IPS DF 6.9 (cell line): ENCODE measurements at regions not wholly inside any gene's neighbourhood (a gene's known extent, or its start where the extent isn't known, plus 50 kb on each side); places are given as distances from the start of the nearest gene placed in this dataset.

Source experiments
- DNase-seq: peaks from one replicate; pipeline ENCODE4 v3.0.0-alpha.2; 2013; ENCODE audit warnings: low read depth, low spot score
- H3K27ac ChIP-seq: one replicate; pipeline ENCODE4 v1.5.1; 2013; ENCODE audit warnings: low read length, control low read depth
- H3K27me3 ChIP-seq: 2 replicates; pipeline ENCODE4 v1.6.1; 2013; ENCODE audit warnings: mild to moderate bottlenecking, low read length; ENCODE audit not compliant: control insufficient read depth, insufficient read depth
- H3K36me3 ChIP-seq: 2 replicates; pipeline ENCODE4 v1.6.1; 2013; ENCODE audit warnings: low read length; ENCODE audit not compliant: control insufficient read depth, insufficient read depth
- H3K4me1 ChIP-seq: 2 replicates; pipeline ENCODE4 v1.6.1; 2013; ENCODE audit warnings: low read length; ENCODE audit not compliant: control insufficient read depth, insufficient read depth
- H3K4me3 ChIP-seq: 2 replicates; pipeline ENCODE4 v1.5.1; 2013; ENCODE audit warnings: mild to moderate bottlenecking, low read length
- H3K9me3 ChIP-seq: 2 replicates; pipeline ENCODE4 v1.6.1; 2013; ENCODE audit warnings: low read length, inconsistent platforms; ENCODE audit not compliant: control insufficient read depth, insufficient read depth
- WGBS: extraction: QIAGEN DNeasy Blood & Tissue Kit; methylation state at CpG from one replicate; pipeline ENCODE4 v1.1.7; 2013; ENCODE audit warnings: mixed read lengths, missing lambda C conversion rate; ENCODE audit not compliant: insufficient read length, insufficient coverage; 5-methylcytosine and 5-hydroxymethylcytosine counted together

DNA sequence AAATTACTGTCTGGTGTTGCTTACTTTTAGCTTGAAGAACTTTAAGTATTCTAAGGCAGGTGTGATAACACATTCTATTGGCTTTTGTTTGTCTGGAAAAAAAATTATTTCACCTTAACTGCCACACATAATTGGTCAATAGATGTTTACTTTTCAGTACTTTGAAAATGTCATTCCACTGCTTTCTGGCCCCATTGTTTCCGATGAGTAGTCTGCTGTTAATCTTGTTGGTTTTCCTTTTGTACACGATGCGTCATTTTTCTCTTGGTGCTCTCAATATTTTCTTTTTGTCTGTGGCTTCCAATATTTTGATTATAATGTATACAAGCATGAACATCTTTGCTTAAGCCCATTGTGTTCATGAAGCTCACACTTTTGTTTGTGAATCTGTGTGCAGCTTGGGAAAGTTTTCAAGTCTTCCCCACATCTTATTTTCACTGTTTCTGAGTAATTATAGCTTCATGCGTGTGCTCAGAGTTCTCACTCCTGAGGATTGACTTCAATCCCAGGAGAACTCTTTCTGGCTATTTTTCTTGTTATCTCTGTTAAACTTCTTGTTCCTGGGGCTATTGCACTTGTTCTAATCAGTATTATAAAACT, 664.7 kb downstream of the IGSF11 start:
- no CpG with 5 or more reads among the region's 4 CpGs for WGBS
- Histone ChIP-seq H3K4me3 (no peak overlapping the region), H3K27ac (no peak overlapping the region), H3K27me3 (no peaks in the 10 kb centered on the region), H3K36me3 (no peaks in the 10 kb centered on the region), H3K4me1 (no peaks in the 10 kb centered on the region), H3K9me3 (no peaks in the 10 kb centered on the region; the same call in 1 of the 2 replicates)
- DNase-seq, result no peak

DNA sequence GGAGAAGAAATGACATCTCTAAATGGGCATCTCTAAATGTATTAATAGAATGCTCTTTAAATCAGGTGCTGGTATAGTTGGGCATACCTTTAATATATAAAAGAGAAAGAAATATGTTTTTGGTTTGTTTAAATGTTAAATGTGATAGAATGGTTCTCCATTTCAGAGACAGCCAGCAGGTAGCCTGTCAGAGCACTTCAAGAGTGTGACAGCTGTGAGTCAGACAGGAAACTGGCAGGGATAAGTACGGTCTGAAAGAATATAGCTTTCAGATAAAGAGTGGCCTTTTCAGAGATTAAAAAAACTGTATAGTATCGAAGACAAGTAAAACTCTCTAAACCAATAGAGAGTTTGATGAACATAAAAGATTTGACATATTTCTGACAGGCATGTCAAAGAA, 654.1 kb downstream of the IGSF11 start:
- Histone ChIP-seq H3K4me3 (no peak overlapping the region), H3K27me3 (no peaks in the 10 kb centered on the region), H3K36me3 (no peaks in the 10 kb centered on the region), H3K4me1 (no peaks in the 10 kb centered on the region), H3K9me3 (no peaks in the 10 kb centered on the region), H3K27ac (no peak overlapping the region)
- no peak for DNase-seq
- WGBS, result no CpG with 5 or more reads among the region's 2 CpGs

GRCh38 chr3:118396491-118396890, 638.2 kb downstream of the IGSF11 start:
- H3K27ac ChIP-seq, result no peak overlapping the region
- no peaks in the 10 kb centered on the region for H3K4me1 ChIP-seq
- no peaks in the 10 kb centered on the region for H3K36me3 ChIP-seq
- H3K4me3 ChIP-seq, result no peak overlapping the region
- WGBS, result no CpG with 5 or more reads among the region's 1 CpG
- H3K9me3 ChIP-seq, result no peaks in the 10 kb centered on the region
- DNase-seq, result no peak
- no peaks in the 10 kb centered on the region for H3K27me3 ChIP-seq

DNA sequence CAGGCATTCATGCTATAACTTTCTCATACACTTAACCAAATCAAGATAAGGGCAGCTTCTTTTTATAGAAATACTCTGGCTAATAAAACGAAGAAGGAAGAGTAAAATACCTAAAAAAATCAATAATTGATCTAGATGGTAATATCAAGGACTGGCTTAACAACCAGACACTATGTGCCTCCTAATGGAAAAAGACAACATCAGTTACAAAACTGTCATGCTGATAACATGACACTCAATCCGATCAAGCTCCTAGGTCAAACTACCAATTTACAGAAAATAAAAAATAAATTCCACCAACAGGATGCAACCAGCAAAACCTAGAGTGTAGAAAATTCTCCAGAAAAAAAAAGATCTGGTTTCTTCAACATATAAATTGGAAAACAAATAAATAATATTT, 634.6 kb downstream of the IGSF11 start:
- DNase-seq, result no peak
- Histone ChIP-seq H3K4me1 (no peaks in the 10 kb centered on the region), H3K36me3 (no peaks in the 10 kb centered on the region), H3K9me3 (no peaks in the 10 kb centered on the region), H3K27me3 (no peaks in the 10 kb centered on the region), H3K4me3 (no peak overlapping the region), H3K27ac (no peak overlapping the region)
- WGBS, result no CpG with 5 or more reads among the region's 2 CpGs

DNA sequence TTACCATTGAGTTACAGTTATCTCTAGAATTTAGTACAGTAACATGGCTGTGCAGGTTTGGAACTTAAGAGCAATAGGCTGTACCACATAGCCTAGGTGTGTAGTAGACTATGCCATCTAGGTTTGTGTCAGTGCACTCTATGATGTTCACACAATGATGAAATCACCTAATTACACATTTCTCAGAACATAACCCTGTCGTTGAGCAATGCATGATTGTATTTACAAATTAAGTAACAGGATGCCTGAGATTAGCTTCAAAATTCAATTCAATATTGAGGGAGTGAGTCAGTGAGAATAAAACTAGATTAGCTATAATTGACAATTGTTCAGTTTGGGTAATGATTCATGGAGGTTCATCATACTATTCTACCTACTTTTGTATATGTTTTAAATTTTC, 633.8 kb downstream of the IGSF11 start:
- H3K27ac ChIP-seq, result no peak overlapping the region
- no peaks in the 10 kb centered on the region for H3K27me3 ChIP-seq
- H3K4me1 ChIP-seq, result no peaks in the 10 kb centered on the region
- no CpG with 5 or more reads among the region's 1 CpG for WGBS
- no peaks in the 10 kb centered on the region for H3K9me3 ChIP-seq
- no peaks in the 10 kb centered on the region for H3K36me3 ChIP-seq
- H3K4me3 ChIP-seq, result no peak overlapping the region
- no peak for DNase-seq

DNA sequence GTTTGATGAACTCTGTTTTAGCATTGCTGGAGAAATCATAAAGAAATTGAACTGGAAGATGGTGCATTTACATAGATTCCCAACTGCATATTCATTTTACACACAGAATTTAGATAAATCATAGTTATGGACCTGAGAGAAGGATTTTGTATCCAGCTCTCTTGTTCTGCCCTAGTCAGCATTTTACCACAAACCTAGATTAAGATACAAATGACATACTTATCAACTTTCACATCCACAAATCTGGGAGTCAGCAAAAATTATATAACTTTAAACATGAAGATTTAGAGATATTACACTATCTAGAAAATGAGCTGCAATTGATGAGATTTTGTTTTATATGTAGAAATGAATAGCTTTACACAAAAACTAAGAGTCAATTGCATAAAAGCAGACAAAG, 632.8 kb downstream of the IGSF11 start:
- Histone ChIP-seq H3K27me3 (no peaks in the 10 kb centered on the region), H3K9me3 (no peaks in the 10 kb centered on the region), H3K36me3 (no peaks in the 10 kb centered on the region), H3K4me1 (no peaks in the 10 kb centered on the region), H3K4me3 (no peak overlapping the region), H3K27ac (no peak overlapping the region)
- DNase-seq, result no peak

DNA sequence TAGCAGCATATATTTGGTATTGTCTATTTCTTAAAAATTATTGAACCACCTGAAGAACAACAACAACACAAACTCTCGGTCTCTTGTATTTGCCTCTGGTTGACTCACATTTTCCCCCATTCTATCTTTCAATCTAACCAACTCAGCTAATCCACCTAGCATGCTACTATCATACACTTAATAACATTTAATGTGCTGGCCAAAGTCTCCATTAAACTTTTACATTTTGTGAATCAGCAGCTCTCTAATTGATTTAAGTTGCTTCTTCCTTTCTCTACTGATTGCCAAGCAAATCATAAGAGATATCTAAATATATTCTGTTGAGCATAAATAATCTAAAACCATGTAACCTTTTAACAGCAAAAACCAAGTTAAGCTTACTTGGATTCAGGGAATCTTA, 631.7 kb downstream of the IGSF11 start:
- H3K27me3 ChIP-seq, result no peaks in the 10 kb centered on the region
- WGBS, result no CpG with 5 or more reads among the region's 1 CpG
- no peak overlapping the region for H3K4me3 ChIP-seq
- H3K9me3 ChIP-seq, result no peaks in the 10 kb centered on the region
- H3K27ac ChIP-seq, result no peak overlapping the region
- no peak for DNase-seq
- no peaks in the 10 kb centered on the region for H3K36me3 ChIP-seq
- no peaks in the 10 kb centered on the region for H3K4me1 ChIP-seq

DNA sequence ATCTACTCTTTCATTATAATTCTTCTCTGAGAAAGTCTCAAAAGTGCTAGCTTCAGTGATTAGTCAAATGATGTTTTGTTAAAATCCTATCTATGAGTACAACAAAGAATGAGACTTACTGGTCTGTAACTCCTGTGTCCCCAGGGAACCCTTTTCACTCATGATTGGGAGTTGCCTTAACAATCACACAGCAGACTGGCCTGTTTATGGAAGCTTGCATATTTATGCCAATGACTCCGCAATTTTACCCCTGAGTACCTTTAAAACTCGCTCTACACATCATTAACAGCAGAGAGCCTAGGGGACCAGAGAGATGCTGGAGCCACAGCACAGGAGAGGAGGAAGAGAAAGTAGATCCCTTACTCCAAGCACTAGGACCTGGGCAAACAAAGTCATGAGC, 628.1 kb downstream of the IGSF11 start:
- no peak overlapping the region for H3K4me3 ChIP-seq
- no peaks in the 10 kb centered on the region for H3K4me1 ChIP-seq
- no CpG with 5 or more reads among the region's 2 CpGs for WGBS
- no peak overlapping the region for H3K27ac ChIP-seq
- H3K27me3 ChIP-seq, result no peaks in the 10 kb centered on the region
- no peaks in the 10 kb centered on the region for H3K9me3 ChIP-seq
- no peaks in the 10 kb centered on the region for H3K36me3 ChIP-seq
- DNase-seq, result no peak

DNA sequence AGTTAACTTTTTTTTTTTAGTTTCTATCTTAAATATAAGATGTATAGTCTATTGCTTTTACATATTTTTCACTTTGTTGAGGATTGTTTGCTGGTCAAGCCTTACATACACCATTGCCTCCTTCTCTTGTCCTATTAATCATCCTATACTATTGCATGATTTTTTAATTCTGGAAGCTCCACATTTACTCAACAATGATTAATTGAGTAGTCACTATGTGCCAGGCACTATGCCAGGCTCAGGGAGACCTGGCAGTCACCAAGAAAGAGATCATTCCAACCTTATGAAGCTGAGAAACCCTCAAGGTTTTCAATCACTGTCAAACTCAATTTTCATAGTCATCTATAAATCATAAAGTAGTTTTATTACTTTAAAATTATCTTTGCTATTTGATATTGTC, 626.2 kb downstream of the IGSF11 start:
- no peaks in the 10 kb centered on the region for H3K27me3 ChIP-seq
- H3K4me3 ChIP-seq, result no peak overlapping the region
- H3K27ac ChIP-seq, result no peak overlapping the region
- no peaks in the 10 kb centered on the region for H3K36me3 ChIP-seq
- no peak for DNase-seq
- no peaks in the 10 kb centered on the region for H3K9me3 ChIP-seq
- no peaks in the 10 kb centered on the region for H3K4me1 ChIP-seq

DNA sequence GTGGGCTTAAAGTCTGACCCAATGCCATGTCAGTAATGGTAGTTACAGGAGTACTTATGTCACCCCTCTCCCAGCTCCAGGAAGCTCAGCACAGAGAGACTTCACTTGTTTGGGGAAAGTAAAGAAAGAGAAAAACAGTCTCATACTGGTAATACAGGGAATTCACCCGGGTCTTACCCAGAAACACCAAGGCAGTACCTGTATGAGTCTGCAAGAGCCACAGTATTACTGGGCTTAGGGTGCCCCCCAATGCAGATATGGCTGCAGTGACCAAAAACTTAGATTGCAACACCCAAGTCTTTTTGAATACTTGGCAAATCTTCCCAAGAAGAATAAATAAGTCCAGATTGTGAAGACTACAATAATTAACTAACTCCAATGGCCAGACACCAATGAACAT, 622.1 kb downstream of the IGSF11 start:
- H3K36me3 ChIP-seq, result no peaks in the 10 kb centered on the region
- no CpG with 5 or more reads among the region's 1 CpG for WGBS
- no peaks in the 10 kb centered on the region for H3K27me3 ChIP-seq
- H3K27ac ChIP-seq, result no peak overlapping the region
- H3K9me3 ChIP-seq, result no peaks in the 10 kb centered on the region
- no peak overlapping the region for H3K4me3 ChIP-seq
- no peaks in the 10 kb centered on the region for H3K4me1 ChIP-seq
- no peak for DNase-seq

DNA sequence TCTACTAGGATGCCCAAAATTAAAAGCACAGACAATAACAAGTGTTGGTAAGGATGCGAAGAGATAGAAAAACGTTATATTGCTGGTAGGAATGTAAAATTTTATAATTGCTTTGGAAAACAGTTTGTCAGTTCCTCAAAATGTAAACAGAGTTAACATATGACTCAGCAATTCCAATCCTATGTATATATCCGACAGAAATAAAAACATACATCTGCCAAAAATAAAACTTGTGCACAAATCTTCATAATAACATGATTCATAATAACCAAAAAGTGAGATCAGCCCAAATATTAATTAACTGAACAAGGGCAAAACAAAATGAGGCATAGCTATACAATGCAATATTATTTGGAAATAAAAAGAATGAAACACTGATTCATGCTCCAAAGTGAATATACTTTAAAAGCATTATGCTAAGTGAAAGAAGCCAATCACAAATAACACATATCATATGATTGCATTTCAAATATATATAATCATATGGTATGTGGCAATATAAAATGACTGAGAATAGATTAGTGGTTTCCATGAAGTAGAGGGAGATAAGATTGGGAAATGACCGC, 609.3 kb downstream of the IGSF11 start:
- Histone ChIP-seq H3K4me1 (no peaks in the 10 kb centered on the region), H3K27ac (no peak overlapping the region), H3K27me3 (no peaks in the 10 kb centered on the region), H3K36me3 (no peaks in the 10 kb centered on the region), H3K4me3 (no peak overlapping the region), H3K9me3 (no peaks in the 10 kb centered on the region)
- no peak for DNase-seq
- no CpG with 5 or more reads among the region's 4 CpGs for WGBS
